ENCODE measurements at regions not wholly inside any gene's neighbourhood (a gene's known extent, or its start where the extent isn't known, plus 50 kb on each side); places are given as distances from the start of the nearest gene placed in this dataset.
"Not testable (repeated sequence)": the region's sequence is repeated elsewhere in the genome, so short reads cannot be mapped to it uniquely, and the experiment has no call there.

GRCh38 chr22:48829908-48830307, 997.8 kb downstream of the BRD1 start:
- DNase-seq = no peak

GRCh38 chr22:48828688-48829087, 999.0 kb downstream of the BRD1 start:
- no peak for DNase-seq

GRCh38 chr22:48827904-48828555, 999.6 kb downstream of the BRD1 start:
- DNase-seq = peak; percentile 43

- DNase-seq = peak; percentile 86
Measured at GRCh38 chr22:48827268-48827846, 1000.3 kb downstream of the BRD1 start.

GRCh38 chr22:48826546-48826945, 1001.1 kb downstream of the BRD1 start:
- no peak for DNase-seq

GRCh38 chr22:48825802-48826520, 1001.7 kb downstream of the BRD1 start:
- no peak for DNase-seq

- peak; percentile 67 for DNase-seq
Measured at GRCh38 chr22:48824712-48825651, 1002.7 kb downstream of the BRD1 start.

GRCh38 chr22:48823941-48824340, 1003.7 kb downstream of the BRD1 start:
- DNase-seq = no peak

- no peak for DNase-seq
Measured at GRCh38 chr22:48822278-48823233, 1005.1 kb downstream of the BRD1 start.

- DNase-seq = no peak
Measured at GRCh38 chr22:48821727-48822126, 1005.9 kb downstream of the BRD1 start.

GRCh38 chr22:48821346-48821690, 1006.4 kb downstream of the BRD1 start:
- DNase-seq = no peak

GRCh38 chr22:48820481-48821345, 1007.0 kb downstream of the BRD1 start:
- DNase-seq = peak; percentile 20

- DNase-seq = no peak
Measured at GRCh38 chr22:48819961-48820360, 1007.7 kb downstream of the BRD1 start.

- DNase-seq = no peak
Measured at GRCh38 chr22:48819232-48819631, 1008.4 kb downstream of the BRD1 start.

- DNase-seq = not testable (repeated sequence)
Measured at GRCh38 chr22:48817491-48817890, 1010.2 kb downstream of the BRD1 start.

- DNase-seq = peak; percentile 78
Measured at GRCh38 chr22:48811885-48812284, 1015.8 kb downstream of the BRD1 start.

GRCh38 chr22:48808038-48808960, 1019.4 kb downstream of the BRD1 start:
- no peak for DNase-seq

GRCh38 chr22:48807155-48807554, 1020.5 kb downstream of the BRD1 start:
- DNase-seq = no peak

GRCh38 chr22:48806227-48806781, 1021.4 kb downstream of the BRD1 start:
- DNase-seq = no peak

All from NCI-H345 (cell line).